Hepatocyte (in vitro differentiated cells): ENCODE measurements at regions not wholly inside any gene's neighbourhood (a gene's known extent, or its start where the extent isn't known, plus 50 kb on each side); places are given as distances from the start of the nearest gene placed in this dataset.

Source experiments
- DNase-seq: peaks from one replicate; pipeline ENCODE4 v3.0.0-alpha.2; 2016; ENCODE audit warnings: low spot score
- H2AFZ ChIP-seq: fragments of 200-600 bp; sonication (generic); 2 replicates; pipeline ENCODE4 v1.6.0; 2016; ENCODE audit warnings: antibody characterized with exemption, mild to moderate bottlenecking
- H3K27ac ChIP-seq: fragments of 200-600 bp; sonication (generic); 2 replicates; pipeline ENCODE4 v1.5.1; 2016; ENCODE audit warnings: mild to moderate bottlenecking
- H3K27me3 ChIP-seq: fragments of 200-600 bp; sonication (generic); 2 replicates; pipeline ENCODE4 v1.6.1; 2016
- H3K36me3 ChIP-seq: fragments of 200-600 bp; sonication (generic); replicated peaks from 2 replicates; pipeline ENCODE4 v1.5.1; 2016; ENCODE audit warnings: low read depth; ENCODE audit not compliant: insufficient read depth
- H3K4me1 ChIP-seq: fragments of 200-600 bp; sonication (generic); 2 replicates; pipeline ENCODE4 v1.5.1; 2016; ENCODE audit warnings: mild to moderate bottlenecking, moderate library complexity; ENCODE audit not compliant: insufficient read depth
- H3K4me2 ChIP-seq: fragments of 200-600 bp; sonication (generic); 2 replicates; pipeline ENCODE4 v1.6.0; 2016
- H3K4me3 ChIP-seq: fragments of 200-600 bp; sonication (generic); 2 replicates; pipeline ENCODE4 v1.5.1; 2016; ENCODE audit warnings: mild to moderate bottlenecking
- H3K79me2 ChIP-seq: fragments of 200-600 bp; sonication (generic); 2 replicates; pipeline ENCODE4 v1.6.0; 2017; ENCODE audit warnings: mild to moderate bottlenecking
- H3K9me2 ChIP-seq: fragments of 200-600 bp; sonication (generic); replicated peaks from 2 replicates; pipeline ENCODE4 v1.6.0; 2017; ENCODE audit warnings: mild to moderate bottlenecking; ENCODE audit not compliant: insufficient read depth
- H3K9me3 ChIP-seq: fragments of 200-600 bp; sonication (generic); 2 replicates; pipeline ENCODE4 v1.5.1; 2016; ENCODE audit warnings: low read depth, mild to moderate bottlenecking
- H4K20me1 ChIP-seq: fragments of 200-600 bp; sonication (generic); 2 replicates; pipeline ENCODE4 v1.6.0; 2016; ENCODE audit warnings: mild to moderate bottlenecking; ENCODE audit not compliant: insufficient read depth, poor library complexity, severe bottlenecking
- CTCF ChIP-seq: fragments of 200-600 bp; sonication (generic); IDR thresholded peaks from 2 replicates; pipeline ENCODE4 v1.5.1; 2016; ENCODE audit warnings: antibody characterized with exemption, mild to moderate bottlenecking; ENCODE audit not compliant: poor library complexity
- EZH2 ChIP-seq: fragments of 200-600 bp; sonication (generic); IDR thresholded peaks from 2 replicates; pipeline ENCODE4 v1.6.1; 2016; ENCODE audit warnings: antibody characterized with exemption, mild to moderate bottlenecking, borderline replicate concordance
- EZH2phosphoT487 ChIP-seq: fragments of 200-600 bp; sonication (generic); IDR thresholded peaks from one replicate; pipeline ENCODE4 v1.6.1; 2018; ENCODE audit warnings: antibody characterized with exemption, mild to moderate bottlenecking, low read depth, moderate library complexity; ENCODE audit not compliant: unreplicated experiment, severe bottlenecking
- WGBS: methylation state at CpG from one replicate; pipeline ENCODE4 v1.1.6; 2016; ENCODE audit warnings: low lambda C conversion rate; ENCODE audit errors: missing lambda C conversion rate; 5-methylcytosine and 5-hydroxymethylcytosine counted together

- Histone ChIP-seq H3K27me3 (no peaks in the 10 kb centered on the region), H3K4me1 (no peaks in the 10 kb centered on the region), H2AFZ (no peak overlapping the region), H3K9me3 (no peaks in the 10 kb centered on the region), H3K79me2 (no peaks in the 10 kb centered on the region), H3K36me3 (no peaks in the 10 kb centered on the region), H3K27ac (no peak overlapping the region), H3K9me2 (no peaks in the 10 kb centered on the region), H3K4me3 (no peak overlapping the region), H4K20me1 (no peaks in the 10 kb centered on the region), H3K4me2 (no peak overlapping the region)
- TF ChIP-seq EZH2, result no peak
- TF ChIP-seq CTCF, result no peak
- no peak for TF ChIP-seq EZH2phosphoT487
- no peak for DNase-seq
- 78% methylated on average over 1 of the region's 1 CpG for WGBS
These were observed 263.9 kb downstream of the UQCRFS1 start for GRCh38 chr19:28949027-28949426.

GRCh38 chr19:28948566-28948965 lies 264.4 kb downstream of the UQCRFS1 start:
- H3K36me3 ChIP-seq, result no peaks in the 10 kb centered on the region
- H3K9me2 ChIP-seq, result no peaks in the 10 kb centered on the region
- TF ChIP-seq EZH2phosphoT487 (no peak), CTCF (no peak), EZH2 (no peak)
- no peaks in the 10 kb centered on the region for H3K27me3 ChIP-seq
- no peaks in the 10 kb centered on the region for H4K20me1 ChIP-seq
- no peak overlapping the region for H3K4me3 ChIP-seq
- no peaks in the 10 kb centered on the region for H3K4me1 ChIP-seq
- no peaks in the 10 kb centered on the region for H3K79me2 ChIP-seq
- no peak overlapping the region for H3K4me2 ChIP-seq
- no peak overlapping the region for H2AFZ ChIP-seq
- no peaks in the 10 kb centered on the region for H3K9me3 ChIP-seq
- no peak for DNase-seq
- H3K27ac ChIP-seq, result no peak overlapping the region
- 86% methylated on average over 5 of the region's 5 CpGs for WGBS

GRCh38 chr19:28948026-28948425 lies 264.9 kb downstream of the UQCRFS1 start:
- no peaks in the 10 kb centered on the region for H3K9me2 ChIP-seq
- H3K4me1 ChIP-seq, result no peaks in the 10 kb centered on the region
- H3K79me2 ChIP-seq, result no peaks in the 10 kb centered on the region
- H4K20me1 ChIP-seq, result no peaks in the 10 kb centered on the region
- TF ChIP-seq CTCF (no peak), EZH2 (no peak), EZH2phosphoT487 (no peak)
- no peak overlapping the region for H3K4me2 ChIP-seq
- no peak overlapping the region for H3K4me3 ChIP-seq
- H3K27ac ChIP-seq, result no peak overlapping the region
- H3K9me3 ChIP-seq, result no peaks in the 10 kb centered on the region
- no peaks in the 10 kb centered on the region for H3K36me3 ChIP-seq
- 84% methylated on average over 13 of the region's 13 CpGs for WGBS
- DNase-seq, result no peak
- H3K27me3 ChIP-seq, result no peaks in the 10 kb centered on the region
- no peak overlapping the region for H2AFZ ChIP-seq

GRCh38 chr19:28943651-28944050 lies 269.3 kb downstream of the UQCRFS1 start:
- Histone ChIP-seq H3K9me3 (no peaks in the 10 kb centered on the region), H4K20me1 (no peaks in the 10 kb centered on the region), H2AFZ (no peak overlapping the region), H3K27me3 (no peaks in the 10 kb centered on the region), H3K79me2 (no peaks in the 10 kb centered on the region), H3K4me3 (no peak overlapping the region), H3K36me3 (no peaks in the 10 kb centered on the region), H3K9me2 (no peaks in the 10 kb centered on the region), H3K4me1 (no peaks in the 10 kb centered on the region), H3K27ac (no peak overlapping the region), H3K4me2 (no peak overlapping the region)
- WGBS, result 89% methylated on average over 8 of the region's 8 CpGs
- DNase-seq, result no peak
- TF ChIP-seq EZH2phosphoT487 (no peak), EZH2 (no peak), CTCF (no peak)
